Muscle layer of colon (tissue), 2 donors: ENCODE measurements at regions not wholly inside any gene's neighbourhood (a gene's known extent, or its start where the extent isn't known, plus 50 kb on each side); places are given as distances from the start of the nearest gene placed in this dataset.
"Not testable (repeated sequence)": the region's sequence is repeated elsewhere in the genome, so short reads cannot be mapped to it uniquely, and the experiment has no call there.

ENCODE experiments used
- H3K27ac ChIP-seq: one replicate; pipeline ENCODE4 v1.7.0; 2013; ENCODE audit warnings: low read depth, mild to moderate bottlenecking, low read length, moderate library complexity
- H3K27me3 ChIP-seq, 2 donors: one replicate each; pipeline ENCODE4 v1.7.0; 2013; ENCODE audit warnings: low read length in 2 of 2, mild to moderate bottlenecking in 2 of 2; ENCODE audit not compliant: insufficient read depth in 2 of 2, control insufficient read depth in 1 of 2
- H3K36me3 ChIP-seq: one replicate; pipeline ENCODE4 v1.7.0; 2013; ENCODE audit warnings: mild to moderate bottlenecking, low read length; ENCODE audit not compliant: insufficient read depth
- H3K4me1 ChIP-seq: one replicate; pipeline ENCODE4 v1.7.0; 2013; ENCODE audit warnings: mild to moderate bottlenecking, low read length; ENCODE audit not compliant: insufficient read depth
- H3K4me3 ChIP-seq, 2 donors: one replicate each; pipeline ENCODE4 v1.7.0; 2013; ENCODE audit warnings: low read length in 2 of 2, low read depth in 1 of 2, mild to moderate bottlenecking in 1 of 2, moderate library complexity in 1 of 2
- H3K9ac ChIP-seq: one replicate; pipeline ENCODE4 v1.7.0; 2013; ENCODE audit warnings: low read length
- H3K9me3 ChIP-seq: one replicate; pipeline ENCODE4 v1.7.0; 2013; ENCODE audit warnings: mild to moderate bottlenecking, low read length
- donor health status: abdominal sarcoma.
- donor health status: Adenocarcinoma of cecum.

- H3K9ac ChIP-seq: no peak overlapping the region
- no peaks in the 10 kb centered on the region for H3K9me3 ChIP-seq
- no peak overlapping the region for H3K27ac ChIP-seq
- no peaks in the 10 kb centered on the region for H3K4me1 ChIP-seq
- no peaks in the 10 kb centered on the region for H3K36me3 ChIP-seq
- H3K27me3 ChIP-seq: no peaks in the 10 kb centered on the region
- no peak overlapping the region for H3K4me3 ChIP-seq
Observed at GRCh38 chr16:59614466-59615240, 880.5 kb upstream of the GOT2 start.

GRCh38 chr16:59612910-59613620, 878.9 kb upstream of the GOT2 start:
- H3K4me1 ChIP-seq, H3K27ac ChIP-seq, H3K36me3 ChIP-seq, H3K4me3 ChIP-seq, H3K9me3 ChIP-seq, H3K9ac ChIP-seq, H3K27me3 ChIP-seq: not testable (repeated sequence)

GRCh38 chr16:59612094-59612493, 878.0 kb upstream of the GOT2 start:
- no peaks in the 10 kb centered on the region for H3K9me3 ChIP-seq
- no peak overlapping the region for H3K4me3 ChIP-seq
- no peaks in the 10 kb centered on the region for H3K27me3 ChIP-seq

GRCh38 chr16:59611556-59611955, 877.4 kb upstream of the GOT2 start:
- H3K27me3 ChIP-seq: no peaks in the 10 kb centered on the region
- no peaks in the 10 kb centered on the region for H3K9me3 ChIP-seq
- no peak overlapping the region for H3K4me3 ChIP-seq
- no peak overlapping the region for H3K9ac ChIP-seq
- H3K36me3 ChIP-seq: no peaks in the 10 kb centered on the region
- no peaks in the 10 kb centered on the region for H3K4me1 ChIP-seq
- no peak overlapping the region for H3K27ac ChIP-seq

More at GRCh38 chr16:59612094-59612493, 878.0 kb upstream of the GOT2 start:
- Histone ChIP-seq H3K4me1 (no peaks in the 10 kb centered on the region), H3K36me3 (no peaks in the 10 kb centered on the region), H3K27ac (no peak overlapping the region), H3K9ac (no peak overlapping the region)

- no peak overlapping the region for H3K27ac ChIP-seq
- no peak overlapping the region for H3K9ac ChIP-seq
- no peaks in the 10 kb centered on the region for H3K36me3 ChIP-seq
- no peaks in the 10 kb centered on the region for H3K9me3 ChIP-seq
- H3K4me3 ChIP-seq: no peak overlapping the region
- no peaks in the 10 kb centered on the region for H3K4me1 ChIP-seq
- no peaks in the 10 kb centered on the region for H3K27me3 ChIP-seq
Observed at GRCh38 chr16:59605706-59606105, 871.6 kb upstream of the GOT2 start.

- Histone ChIP-seq H3K9ac (no peak overlapping the region), H3K9me3 (no peaks in the 10 kb centered on the region), H3K36me3 (no peaks in the 10 kb centered on the region), H3K27me3 (no peaks in the 10 kb centered on the region), H3K27ac (no peak overlapping the region), H3K4me3 (no peak overlapping the region), H3K4me1 (no peaks in the 10 kb centered on the region)
Observed at GRCh38 chr16:59604354-59604753, 870.2 kb upstream of the GOT2 start.

- H3K4me3 ChIP-seq: no peak overlapping the region
- no peaks in the 10 kb centered on the region for H3K9me3 ChIP-seq
- no peaks in the 10 kb centered on the region for H3K27me3 ChIP-seq
- H3K9ac ChIP-seq: no peak overlapping the region
- H3K36me3 ChIP-seq: no peaks in the 10 kb centered on the region
- no peak overlapping the region for H3K27ac ChIP-seq
- no peaks in the 10 kb centered on the region for H3K4me1 ChIP-seq
Observed at GRCh38 chr16:59601452-59601851, 867.3 kb upstream of the GOT2 start.

- H3K36me3 ChIP-seq: no peaks in the 10 kb centered on the region
- no peaks in the 10 kb centered on the region for H3K9me3 ChIP-seq
- no peaks in the 10 kb centered on the region for H3K4me1 ChIP-seq
- no peaks in the 10 kb centered on the region for H3K27me3 ChIP-seq
- H3K4me3 ChIP-seq: no peak overlapping the region
- no peak overlapping the region for H3K27ac ChIP-seq
- H3K9ac ChIP-seq: no peak overlapping the region
Observed at GRCh38 chr16:59597269-59597668, 863.2 kb upstream of the GOT2 start.

- Histone ChIP-seq H3K36me3 (no peaks in the 10 kb centered on the region), H3K4me1 (no peaks in the 10 kb centered on the region), H3K9ac (no peak overlapping the region), H3K27ac (no peak overlapping the region), H3K4me3 (no peak overlapping the region), H3K9me3 (no peaks in the 10 kb centered on the region), H3K27me3 (no peaks in the 10 kb centered on the region)
Observed at GRCh38 chr16:59596693-59597092, 862.6 kb upstream of the GOT2 start.

GRCh38 chr16:59593194-59593661, 859.1 kb upstream of the GOT2 start:
- H3K27ac ChIP-seq: no peak overlapping the region
- H3K9ac ChIP-seq: no peak overlapping the region
- no peaks in the 10 kb centered on the region for H3K4me1 ChIP-seq
- no peaks in the 10 kb centered on the region for H3K36me3 ChIP-seq
- no peaks in the 10 kb centered on the region for H3K9me3 ChIP-seq
- no peaks in the 10 kb centered on the region for H3K27me3 ChIP-seq
- no peak overlapping the region for H3K4me3 ChIP-seq

GRCh38 chr16:59591480-59591879, 857.4 kb upstream of the GOT2 start:
- Histone ChIP-seq H3K9ac (no peak overlapping the region), H3K36me3 (no peaks in the 10 kb centered on the region), H3K4me1 (no peaks in the 10 kb centered on the region), H3K27ac (no peak overlapping the region), H3K4me3 (no peak overlapping the region), H3K9me3 (no peaks in the 10 kb centered on the region), H3K27me3 (no peaks in the 10 kb centered on the region)

- H3K4me1 ChIP-seq: no peaks in the 10 kb centered on the region
- H3K4me3 ChIP-seq: no peak overlapping the region
- H3K27ac ChIP-seq: no peak overlapping the region
- H3K27me3 ChIP-seq: no peaks in the 10 kb centered on the region
- no peaks in the 10 kb centered on the region for H3K36me3 ChIP-seq
- no peaks in the 10 kb centered on the region for H3K9me3 ChIP-seq
- no peak overlapping the region for H3K9ac ChIP-seq
Observed at GRCh38 chr16:59590845-59591244, 856.7 kb upstream of the GOT2 start.
